ENCODE measurements at regions not wholly inside any gene's neighbourhood (a gene's known extent, or its start where the extent isn't known, plus 50 kb on each side); places are given as distances from the start of the nearest gene placed in this dataset.

GRCh38 chr6:90714319-90714718, 127.4 kb upstream of the MAP3K7 start:
- TF ChIP-seq, protein P1, sequence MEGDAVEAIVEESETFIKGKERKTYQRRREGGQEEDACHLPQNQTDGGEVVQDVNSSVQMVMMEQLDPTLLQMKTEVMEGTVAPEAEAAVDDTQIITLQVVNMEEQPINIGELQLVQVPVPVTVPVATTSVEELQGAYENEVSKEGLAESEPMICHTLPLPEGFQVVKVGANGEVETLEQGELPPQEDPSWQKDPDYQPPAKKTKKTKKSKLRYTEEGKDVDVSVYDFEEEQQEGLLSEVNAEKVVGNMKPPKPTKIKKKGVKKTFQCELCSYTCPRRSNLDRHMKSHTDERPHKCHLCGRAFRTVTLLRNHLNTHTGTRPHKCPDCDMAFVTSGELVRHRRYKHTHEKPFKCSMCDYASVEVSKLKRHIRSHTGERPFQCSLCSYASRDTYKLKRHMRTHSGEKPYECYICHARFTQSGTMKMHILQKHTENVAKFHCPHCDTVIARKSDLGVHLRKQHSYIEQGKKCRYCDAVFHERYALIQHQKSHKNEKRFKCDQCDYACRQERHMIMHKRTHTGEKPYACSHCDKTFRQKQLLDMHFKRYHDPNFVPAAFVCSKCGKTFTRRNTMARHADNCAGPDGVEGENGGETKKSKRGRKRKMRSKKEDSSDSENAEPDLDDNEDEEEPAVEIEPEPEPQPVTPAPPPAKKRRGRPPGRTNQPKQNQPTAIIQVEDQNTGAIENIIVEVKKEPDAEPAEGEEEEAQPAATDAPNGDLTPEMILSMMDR (IDR thresholded peaks at IDR 0.05): no peak
- no peak for TF ChIP-seq POLR2A (IDR thresholded peaks at IDR 0.05)
- no peak for TF ChIP-seq POLR2AphosphoS5 (IDR thresholded peaks at IDR 0.05)

All from breast epithelium (tissue), 3 donors.